GM23248 (cell line): ENCODE measurements at regions not wholly inside any gene's neighbourhood (a gene's known extent, or its start where the extent isn't known, plus 50 kb on each side); places are given as distances from the start of the nearest gene placed in this dataset.

Source experiments
- EZH2 ChIP-seq: fragments of 200-600 bp; sonication (generic); IDR thresholded peaks from 2 replicates; pipeline ENCODE4 v1.6.1; 2018; ENCODE audit warnings: antibody characterized with exemption, mild to moderate bottlenecking; ENCODE audit not compliant: insufficient read depth, poor library complexity, severe bottlenecking
- EZH2phosphoT487 ChIP-seq: fragments of 200-600 bp; sonication (generic); IDR thresholded peaks from 2 replicates; pipeline ENCODE4 v1.6.1; 2018; ENCODE audit warnings: antibody characterized with exemption, moderate library complexity, mild to moderate bottlenecking, low read depth; ENCODE audit not compliant: insufficient read depth

DNA sequence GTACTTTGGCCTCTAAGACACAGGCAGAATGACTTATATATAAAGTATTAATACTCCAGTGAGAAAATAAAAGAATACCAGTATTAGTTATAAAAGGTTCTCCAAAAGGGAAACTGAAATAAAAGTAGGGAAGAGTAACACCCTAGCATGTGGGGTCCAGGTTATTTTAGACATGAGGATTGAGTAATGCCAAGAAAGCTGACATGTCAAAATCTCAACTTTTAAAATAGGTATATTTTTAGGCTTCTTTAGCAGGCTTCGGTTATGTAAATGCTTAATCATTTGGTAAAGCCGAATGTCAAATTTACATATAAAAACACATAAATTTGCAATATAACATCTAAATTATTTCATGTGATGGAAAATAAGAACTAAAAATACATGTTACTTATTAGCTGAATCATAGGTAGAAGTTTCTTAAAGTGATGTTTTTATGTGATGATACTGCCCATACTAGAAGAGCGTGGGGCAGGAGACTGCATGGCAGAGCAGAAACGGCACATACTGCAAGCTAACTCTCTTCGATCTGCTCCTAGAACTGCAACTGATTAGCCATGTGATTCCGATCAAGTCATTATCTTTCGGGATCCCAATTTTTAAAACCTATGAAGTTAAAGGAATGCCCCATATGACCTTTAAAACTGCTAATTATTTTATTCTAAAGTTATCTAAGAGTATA is 129.4 kb upstream of the DST start:
- TF ChIP-seq EZH2 (no peak), EZH2phosphoT487 (no peak)
